ENCODE measurements at regions not wholly inside any gene's neighbourhood (a gene's known extent, or its start where the extent isn't known, plus 50 kb on each side); places are given as distances from the start of the nearest gene placed in this dataset.

GRCh38 chr13:40261336-40261735, 405.1 kb downstream of the FOXO1 start:
- no peaks in the 10 kb centered on the region for H3K27me3 ChIP-seq (ENCODE audit: control insufficient read depth in 3 of 3, insufficient read depth in 3 of 3, low read depth in 1 of 3, low read length in 3 of 3)
- no peak overlapping the region for H2BK120ac ChIP-seq (ENCODE audit: low read depth, low read length)
- H3K14ac ChIP-seq (ENCODE audit: low read length) = no peak overlapping the region
- no peak overlapping the region for H4K91ac ChIP-seq (ENCODE audit: low read depth, low read length, poor library complexity)
- no peak overlapping the region for H3K4me3 ChIP-seq (ENCODE audit: low read length in 2 of 2)
- no peak overlapping the region for H3K23ac ChIP-seq (ENCODE audit: low read depth, low read length, poor library complexity)
- no peak overlapping the region for H2AK5ac ChIP-seq (ENCODE audit: low read depth, low read length)
- no peak overlapping the region for H2BK15ac ChIP-seq (ENCODE audit: low read length)
- no peak overlapping the region for H2BK12ac ChIP-seq (ENCODE audit: low read length)
- H3K9ac ChIP-seq (ENCODE audit: low read depth, low read length, poor library complexity) = no peak overlapping the region
- no peak overlapping the region for H2BK5ac ChIP-seq (ENCODE audit: low read length)
- no peak overlapping the region for H3K4me2 ChIP-seq (ENCODE audit: insufficient read depth, low read length, poor library complexity, severe bottlenecking)
- H3K9me3 ChIP-seq (replicated peaks in 1 of 2; ENCODE audit: control insufficient read depth in 2 of 2, insufficient read depth in 1 of 2, low read depth in 1 of 2, low read length in 2 of 2) = no peaks in the 10 kb centered on the region
- no peaks in the 10 kb centered on the region for H3K79me1 ChIP-seq (ENCODE audit: low read depth, low read length)
- H3K4me1 ChIP-seq (ENCODE audit: control insufficient read depth in 2 of 2, insufficient read depth in 1 of 2, low read depth in 1 of 2, low read length in 2 of 2) = peaks cover 0 to 3% of the 10 kb centered on the region in 2 donors
- no peak overlapping the region for H3K27ac ChIP-seq (replicated peaks; ENCODE audit: low read length)
- no peak overlapping the region for H3K18ac ChIP-seq (ENCODE audit: low read length)
- H2AFZ ChIP-seq (ENCODE audit: low read length) = no peak overlapping the region
- no peak for DNase-seq (ENCODE audit: low spot score)
- H3K4ac ChIP-seq (ENCODE audit: low read length) = no peak overlapping the region
- WGBS, 2 donors (ENCODE audit: extremely low coverage in 2 of 2, insufficient read length in 2 of 2, insufficient replicate concordance in 1 of 2) = no CpG with 5 or more reads among the region's 4 CpGs
- H3K36me3 ChIP-seq (replicated peaks in 1 of 2; ENCODE audit: control insufficient read depth in 2 of 2, insufficient read depth in 2 of 2, low read length in 2 of 2) = no peaks in the 10 kb centered on the region
- no peak overlapping the region for H4K8ac ChIP-seq (ENCODE audit: low read depth, low read length)

- Histone ChIP-seq H3K79me1 (ENCODE audit: low read depth, low read length) (no peaks in the 10 kb centered on the region), H2BK5ac (ENCODE audit: low read length) (no peak overlapping the region), H3K36me3 (replicated peaks in 1 of 2; ENCODE audit: control insufficient read depth in 2 of 2, insufficient read depth in 2 of 2, low read length in 2 of 2) (no peaks in the 10 kb centered on the region), H3K4ac (ENCODE audit: low read length) (no peak overlapping the region), H3K4me2 (ENCODE audit: insufficient read depth, low read length, poor library complexity, severe bottlenecking) (no peak overlapping the region), H2BK12ac (ENCODE audit: low read length) (no peak overlapping the region), H4K91ac (ENCODE audit: low read depth, low read length, poor library complexity) (no peak overlapping the region), H3K9me3 (replicated peaks in 1 of 2; ENCODE audit: control insufficient read depth in 2 of 2, insufficient read depth in 1 of 2, low read depth in 1 of 2, low read length in 2 of 2) (no peaks in the 10 kb centered on the region), H3K27me3 (ENCODE audit: control insufficient read depth in 3 of 3, insufficient read depth in 3 of 3, low read depth in 1 of 3, low read length in 3 of 3) (no peaks in the 10 kb centered on the region), H3K18ac (ENCODE audit: low read length) (no peak overlapping the region), H2AFZ (ENCODE audit: low read length) (no peak overlapping the region), H3K14ac (ENCODE audit: low read length) (no peak overlapping the region), H2BK120ac (ENCODE audit: low read depth, low read length) (no peak overlapping the region), H3K9ac (ENCODE audit: low read depth, low read length, poor library complexity) (no peak overlapping the region), H2AK5ac (ENCODE audit: low read depth, low read length) (no peak overlapping the region), H4K8ac (ENCODE audit: low read depth, low read length) (no peak overlapping the region), H3K4me1 (ENCODE audit: control insufficient read depth in 2 of 2, insufficient read depth in 1 of 2, low read depth in 1 of 2, low read length in 2 of 2) (peaks cover 0 to 3% of the 10 kb centered on the region in 2 donors), H2BK15ac (ENCODE audit: low read length) (no peak overlapping the region), H3K4me3 (ENCODE audit: low read length in 2 of 2) (no peak overlapping the region), H3K23ac (ENCODE audit: low read depth, low read length, poor library complexity) (no peak overlapping the region), H3K27ac (replicated peaks; ENCODE audit: low read length) (no peak overlapping the region)
- no CpG with 5 or more reads among the region's 2 CpGs for WGBS, 2 donors (ENCODE audit: extremely low coverage in 2 of 2, insufficient read length in 2 of 2, insufficient replicate concordance in 1 of 2)
- DNase-seq (ENCODE audit: low spot score) = no peak
Measured at GRCh38 chr13:40261947-40262346, 404.5 kb downstream of the FOXO1 start.

DNA sequence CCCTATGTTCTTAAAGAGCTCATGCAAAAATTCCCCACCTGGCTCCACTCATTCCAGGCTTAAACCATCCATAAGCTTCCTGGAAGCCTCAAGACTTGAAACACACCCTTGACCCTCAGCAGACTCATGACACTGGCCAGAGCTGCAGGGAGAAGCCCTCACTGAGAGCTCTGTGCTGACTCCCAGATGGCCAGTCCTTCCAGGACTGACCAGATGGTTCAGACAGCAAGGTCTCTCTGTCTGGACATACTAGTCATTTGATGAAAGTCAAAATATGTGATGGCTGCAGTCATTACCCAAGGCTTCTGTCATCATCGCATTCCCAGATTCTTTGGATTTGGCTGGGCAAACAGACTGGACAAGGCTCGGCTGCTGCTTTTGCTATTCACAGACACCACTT, 397.4 kb downstream of the FOXO1 start:
- H2AK5ac ChIP-seq (ENCODE audit: low read depth, low read length) = no peak overlapping the region
- WGBS, 2 donors (ENCODE audit: extremely low coverage in 2 of 2, insufficient read length in 2 of 2, insufficient replicate concordance in 1 of 2) = no CpG with 5 or more reads among the region's 2 CpGs
- H2BK12ac ChIP-seq (ENCODE audit: low read length) = no peak overlapping the region

DNA sequence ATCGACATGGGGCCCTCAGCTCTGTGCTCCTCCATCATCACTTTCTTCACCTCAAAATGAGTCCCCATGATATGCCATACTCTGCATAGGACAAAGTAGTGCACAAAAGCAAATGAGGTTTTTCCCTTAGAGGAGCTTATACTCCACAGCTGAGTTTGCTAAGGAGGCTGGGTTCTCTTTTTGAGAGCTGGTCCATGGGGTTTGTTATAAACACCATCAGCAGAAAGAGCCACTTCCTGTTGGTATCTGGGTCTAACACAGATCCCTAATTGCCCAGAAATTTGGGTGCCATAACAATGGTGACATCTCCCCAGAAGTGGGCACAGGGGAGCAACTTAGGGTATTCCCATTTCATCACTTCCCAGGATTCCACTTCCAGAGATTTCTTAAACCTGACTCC, 395.7 kb downstream of the FOXO1 start:
- no peak overlapping the region for H4K91ac ChIP-seq (ENCODE audit: low read depth, low read length, poor library complexity)
- H4K8ac ChIP-seq (ENCODE audit: low read depth, low read length) = no peak overlapping the region
- H3K4me2 ChIP-seq (ENCODE audit: insufficient read depth, low read length, poor library complexity, severe bottlenecking) = no peak overlapping the region
- H3K4me3 ChIP-seq (ENCODE audit: low read length in 2 of 2) = no peak overlapping the region
- H3K9me3 ChIP-seq (replicated peaks in 1 of 2; ENCODE audit: control insufficient read depth in 2 of 2, insufficient read depth in 1 of 2, low read depth in 1 of 2, low read length in 2 of 2) = no peaks in the 10 kb centered on the region
- H2AFZ ChIP-seq (ENCODE audit: low read length) = no peak overlapping the region
- H2BK12ac ChIP-seq (ENCODE audit: low read length) = no peak overlapping the region
- H3K27me3 ChIP-seq (ENCODE audit: control insufficient read depth in 3 of 3, insufficient read depth in 3 of 3, low read depth in 1 of 3, low read length in 3 of 3) = no peaks in the 10 kb centered on the region
- no peaks in the 10 kb centered on the region for H3K79me1 ChIP-seq (ENCODE audit: low read depth, low read length)
- no peak overlapping the region for H3K27ac ChIP-seq (replicated peaks; ENCODE audit: low read length)
- DNase-seq (ENCODE audit: low spot score) = no peak
- H3K36me3 ChIP-seq (replicated peaks in 1 of 2; ENCODE audit: control insufficient read depth in 2 of 2, insufficient read depth in 2 of 2, low read length in 2 of 2) = no peaks in the 10 kb centered on the region
- peaks cover 0 to 6% of the 10 kb centered on the region in 2 donors for H3K4me1 ChIP-seq (ENCODE audit: control insufficient read depth in 2 of 2, insufficient read depth in 1 of 2, low read depth in 1 of 2, low read length in 2 of 2)
- H2BK120ac ChIP-seq (ENCODE audit: low read depth, low read length) = no peak overlapping the region
- no peak overlapping the region for H3K14ac ChIP-seq (ENCODE audit: low read length)
- H2BK5ac ChIP-seq (ENCODE audit: low read length) = no peak overlapping the region
- no peak overlapping the region for H3K4ac ChIP-seq (ENCODE audit: low read length)
- no peak overlapping the region for H3K18ac ChIP-seq (ENCODE audit: low read length)
- no CpG with 5 or more reads among the region's 1 CpG for WGBS, 2 donors (ENCODE audit: extremely low coverage in 2 of 2, insufficient read length in 2 of 2, insufficient replicate concordance in 1 of 2)
- H2AK5ac ChIP-seq (ENCODE audit: low read depth, low read length) = no peak overlapping the region
- H2BK15ac ChIP-seq (ENCODE audit: low read length) = no peak overlapping the region
- no peak overlapping the region for H3K23ac ChIP-seq (ENCODE audit: low read depth, low read length, poor library complexity)
- H3K9ac ChIP-seq (ENCODE audit: low read depth, low read length, poor library complexity) = no peak overlapping the region

More for the DNA sequence above, 397.4 kb downstream of the FOXO1 start:
- Histone ChIP-seq H3K36me3 (replicated peaks in 1 of 2; ENCODE audit: control insufficient read depth in 2 of 2, insufficient read depth in 2 of 2, low read length in 2 of 2) (no peaks in the 10 kb centered on the region), H3K4me1 (ENCODE audit: control insufficient read depth in 2 of 2, insufficient read depth in 1 of 2, low read depth in 1 of 2, low read length in 2 of 2) (peaks cover 0 to 6% of the 10 kb centered on the region in 2 donors), H2AFZ (ENCODE audit: low read length) (no peak overlapping the region), H3K27me3 (ENCODE audit: control insufficient read depth in 3 of 3, insufficient read depth in 3 of 3, low read depth in 1 of 3, low read length in 3 of 3) (no peaks in the 10 kb centered on the region), H3K23ac (ENCODE audit: low read depth, low read length, poor library complexity) (no peak overlapping the region), H3K4ac (ENCODE audit: low read length) (no peak overlapping the region), H4K91ac (ENCODE audit: low read depth, low read length, poor library complexity) (no peak overlapping the region), H4K8ac (ENCODE audit: low read depth, low read length) (no peak overlapping the region), H3K18ac (ENCODE audit: low read length) (no peak overlapping the region), H2BK15ac (ENCODE audit: low read length) (no peak overlapping the region), H3K9ac (ENCODE audit: low read depth, low read length, poor library complexity) (no peak overlapping the region), H2BK120ac (ENCODE audit: low read depth, low read length) (no peak overlapping the region), H2BK5ac (ENCODE audit: low read length) (no peak overlapping the region), H3K79me1 (ENCODE audit: low read depth, low read length) (no peaks in the 10 kb centered on the region), H3K4me2 (ENCODE audit: insufficient read depth, low read length, poor library complexity, severe bottlenecking) (no peak overlapping the region), H3K9me3 (replicated peaks in 1 of 2; ENCODE audit: control insufficient read depth in 2 of 2, insufficient read depth in 1 of 2, low read depth in 1 of 2, low read length in 2 of 2) (no peaks in the 10 kb centered on the region), H3K27ac (replicated peaks; ENCODE audit: low read length) (no peak overlapping the region), H3K4me3 (ENCODE audit: low read length in 2 of 2) (no peak overlapping the region), H3K14ac (ENCODE audit: low read length) (no peak overlapping the region)
- no peak for DNase-seq (ENCODE audit: low spot score)

Data from neuronal stem cell (in vitro differentiated cells).